GM19043 (cell line): ENCODE measurements at regions not wholly inside any gene's neighbourhood (a gene's known extent, or its start where the extent isn't known, plus 50 kb on each side); places are given as distances from the start of the nearest gene placed in this dataset.
"Not testable (repeated sequence)": the region's sequence is repeated elsewhere in the genome, so short reads cannot be mapped to it uniquely, and the experiment has no call there.

ENCODE experiments used
- ATAC-seq: cut with Tn5 transposase; IDR thresholded peaks from one replicate; pipeline ENCODE4 v1.9.1; 2021; ENCODE audit warnings: low read depth; ENCODE audit not compliant: unreplicated experiment

GRCh38 chr5:75856056-75856455, 138.8 kb upstream of the POC5 start:
- no peak for ATAC-seq

- ATAC-seq = no peak
Measured at GRCh38 chr5:75848077-75848476, 130.8 kb upstream of the POC5 start.

GRCh38 chr5:75847561-75848021, 130.4 kb upstream of the POC5 start:
- ATAC-seq = peak; percentile 90

GRCh38 chr5:75844301-75844700, 127.1 kb upstream of the POC5 start:
- no peak for ATAC-seq

GRCh38 chr5:75843319-75843718, 126.1 kb upstream of the POC5 start:
- ATAC-seq = no peak

GRCh38 chr5:75839547-75839946, 122.3 kb upstream of the POC5 start:
- no peak for ATAC-seq

- no peak for ATAC-seq
Measured at GRCh38 chr5:75837258-75837841, 120.1 kb upstream of the POC5 start.

- ATAC-seq = no peak
Measured at GRCh38 chr5:75831561-75831960, 114.3 kb upstream of the POC5 start.

- ATAC-seq = no peak
Measured at GRCh38 chr5:75828029-75828428, 110.8 kb upstream of the POC5 start.

GRCh38 chr5:75824323-75824722, 107.1 kb upstream of the POC5 start:
- no peak for ATAC-seq

- no peak for ATAC-seq
Measured at GRCh38 chr5:75823811-75824210, 106.6 kb upstream of the POC5 start.

- no peak for ATAC-seq
Measured at GRCh38 chr5:75818661-75819060, 101.4 kb upstream of the POC5 start.

GRCh38 chr5:75799695-75800094, 82.5 kb upstream of the POC5 start:
- not testable (repeated sequence) for ATAC-seq

GRCh38 chr5:75769338-75769737, 52.1 kb upstream of the POC5 start:
- ATAC-seq = not testable (repeated sequence)
